ENCODE measurements at regions not wholly inside any gene's neighbourhood (a gene's known extent, or its start where the extent isn't known, plus 50 kb on each side); places are given as distances from the start of the nearest gene placed in this dataset.
"Not testable (repeated sequence)": the region's sequence is repeated elsewhere in the genome, so short reads cannot be mapped to it uniquely, and the experiment has no call there.

DNA sequence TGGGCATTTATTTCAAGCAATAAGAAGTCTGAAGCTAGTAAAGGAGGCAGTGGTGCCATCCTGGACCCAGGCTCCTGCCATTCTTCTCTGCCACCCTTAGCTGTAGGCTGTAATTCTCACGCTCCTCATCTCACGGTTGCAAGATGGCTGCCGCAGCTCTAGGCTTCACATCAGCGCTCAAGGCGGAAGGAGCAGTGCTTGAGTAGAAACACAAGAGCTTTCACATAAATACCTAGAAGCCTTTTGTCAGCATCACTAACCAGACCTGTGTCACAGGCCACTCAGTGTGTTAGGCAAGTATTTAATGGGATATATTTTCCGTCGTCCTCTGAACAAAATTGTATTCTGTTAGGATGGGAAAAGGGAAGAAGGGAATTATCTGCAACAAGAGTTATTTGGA lies 118.9 kb upstream of the KLF14 start:
- H3K36me3 ChIP-seq: peaks cover 0 to 44% (median 17%) of the 10 kb centered on the region in 4 donors
- no peaks in the 10 kb centered on the region for H3K27me3 ChIP-seq
- ATAC-seq (ENCODE audit: low FRiP score in 2 of 2) (no peak), DNase-seq (no peak)
- H3K9me3 ChIP-seq: peaks cover 9 to 16% (median 10%) of the 10 kb centered on the region in 4 donors
- no peak for TF ChIP-seq POLR2AphosphoS5 (IDR thresholded peaks at IDR 0.05)
- TF ChIP-seq POLR2A (IDR thresholded peaks at IDR 0.05): no peak
- no peak for TF ChIP-seq EP300 (IDR thresholded peaks at IDR 0.05)
- no peak for TF ChIP-seq CTCF (IDR thresholded peaks at IDR 0.05)
- H3K4me1 ChIP-seq: no peaks in the 10 kb centered on the region
- no peak overlapping the region for H3K4me3 ChIP-seq
- WGBS, 2 donors: 95% methylated on average over 7 of the region's 7 CpGs
- no peak overlapping the region for H3K27ac ChIP-seq

DNA sequence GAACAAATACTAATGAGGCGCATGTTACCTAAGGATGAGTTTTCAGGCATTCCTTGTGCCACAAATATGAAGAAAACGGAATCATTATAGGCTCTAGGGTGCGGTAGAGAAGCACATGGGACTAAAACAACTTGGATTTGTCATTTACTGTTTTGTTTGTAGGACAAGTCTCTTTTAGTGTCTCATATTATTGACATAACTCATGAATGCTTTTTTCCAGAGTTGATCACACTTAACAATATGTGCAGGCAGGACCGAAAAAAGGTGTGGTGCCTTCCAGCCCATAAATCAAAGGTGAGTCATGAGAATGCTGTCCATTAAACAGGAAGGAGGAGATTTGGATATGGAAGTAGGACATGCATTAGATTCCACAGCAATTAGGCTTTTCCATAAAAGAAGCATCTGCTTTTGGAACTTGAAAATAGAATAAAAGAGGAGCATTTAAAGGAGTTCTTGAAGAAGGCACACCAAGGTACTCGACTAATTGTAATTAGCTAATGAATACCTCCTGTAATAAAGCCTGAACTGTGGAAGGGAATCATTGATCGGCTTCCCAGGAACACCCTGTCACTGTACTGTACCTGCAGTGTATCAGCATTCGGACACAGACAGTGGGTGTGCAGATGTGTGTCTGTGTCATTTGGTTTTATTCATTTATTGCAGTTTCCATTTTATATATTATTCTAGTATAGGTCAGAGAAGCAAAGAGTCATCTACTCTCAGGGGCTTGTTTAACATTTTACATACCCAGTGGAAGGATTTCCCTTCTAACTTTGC lies 119.7 kb upstream of the KLF14 start:
- TF ChIP-seq EP300 (IDR thresholded peaks at IDR 0.05) (no peak), POLR2A (IDR thresholded peaks at IDR 0.05) (no peak), CTCF (IDR thresholded peaks at IDR 0.05) (no peak), POLR2AphosphoS5 (IDR thresholded peaks at IDR 0.05) (no peak)
- ATAC-seq (ENCODE audit: low FRiP score in 2 of 2): no peak
- WGBS, 2 donors: 90 to 96% methylated on average over 7 of the region's 7 CpGs

GRCh38 chr7:130854481-130854880 lies 120.5 kb upstream of the KLF14 start:
- H3K27ac ChIP-seq: no peak overlapping the region
- no peaks in the 10 kb centered on the region for H3K4me1 ChIP-seq
- H3K36me3 ChIP-seq: peaks cover 0 to 47% (median 17%) of the 10 kb centered on the region in 4 donors
- no peak for DNase-seq
- H3K27me3 ChIP-seq: no peaks in the 10 kb centered on the region
- 92 to 95% methylated on average over 1 of the region's 1 CpG for WGBS, 2 donors
- no peak overlapping the region for H3K4me3 ChIP-seq
- H3K9me3 ChIP-seq: peaks cover 9 to 24% (median 18%) of the 10 kb centered on the region in 4 donors
- TF ChIP-seq CTCF (IDR thresholded peaks at IDR 0.05): no peak
- no peak for TF ChIP-seq POLR2A (IDR thresholded peaks at IDR 0.05)
- TF ChIP-seq EP300 (IDR thresholded peaks at IDR 0.05): no peak
- no peak for TF ChIP-seq POLR2AphosphoS5 (IDR thresholded peaks at IDR 0.05)
- no peak for ATAC-seq (ENCODE audit: low FRiP score in 2 of 2)

More for the DNA sequence above, 119.7 kb upstream of the KLF14 start:
- no peak for DNase-seq
- Histone ChIP-seq H3K4me1 (no peaks in the 10 kb centered on the region), H3K4me3 (no peak overlapping the region), H3K27ac (no peak overlapping the region), H3K9me3 (peaks cover 9 to 24% (median 16%) of the 10 kb centered on the region in 4 donors), H3K36me3 (peaks cover 0 to 47% (median 17%) of the 10 kb centered on the region in 4 donors), H3K27me3 (no peaks in the 10 kb centered on the region)

DNA sequence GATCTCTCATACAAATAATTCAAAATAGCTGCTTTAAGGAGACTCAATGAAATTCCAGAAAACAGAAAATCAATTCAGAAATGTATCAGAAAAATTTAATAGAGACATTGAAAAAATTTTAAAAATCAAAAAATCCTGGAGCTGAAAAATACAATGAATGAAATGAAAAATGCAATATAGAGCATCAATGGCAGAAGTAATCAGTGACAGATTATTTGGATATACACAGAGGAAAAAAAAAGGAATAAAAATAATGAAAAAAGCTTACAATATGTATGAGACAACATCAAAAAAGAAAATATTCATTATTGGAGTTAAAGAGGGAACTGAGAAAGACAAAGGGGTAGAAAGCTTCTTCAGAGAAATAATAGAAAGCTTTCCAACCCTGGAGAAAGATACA lies 122.9 kb upstream of the KLF14 start:
- Histone ChIP-seq H3K9me3 (peaks cover 15 to 42% (median 26%) of the 10 kb centered on the region in 4 donors), H3K4me3 (no peak overlapping the region), H3K27ac (no peak overlapping the region), H3K27me3 (no peaks in the 10 kb centered on the region), H3K36me3 (peaks cover 4 to 68% (median 34%) of the 10 kb centered on the region in 4 donors), H3K4me1 (no peaks in the 10 kb centered on the region)
- TF ChIP-seq POLR2AphosphoS5 (IDR thresholded peaks at IDR 0.05) (no peak), EP300 (IDR thresholded peaks at IDR 0.05) (no peak), POLR2A (IDR thresholded peaks at IDR 0.05) (no peak), CTCF (IDR thresholded peaks at IDR 0.05) (no peak)
- DNase-seq (no peak), ATAC-seq (ENCODE audit: low FRiP score in 2 of 2) (no peak)

DNA sequence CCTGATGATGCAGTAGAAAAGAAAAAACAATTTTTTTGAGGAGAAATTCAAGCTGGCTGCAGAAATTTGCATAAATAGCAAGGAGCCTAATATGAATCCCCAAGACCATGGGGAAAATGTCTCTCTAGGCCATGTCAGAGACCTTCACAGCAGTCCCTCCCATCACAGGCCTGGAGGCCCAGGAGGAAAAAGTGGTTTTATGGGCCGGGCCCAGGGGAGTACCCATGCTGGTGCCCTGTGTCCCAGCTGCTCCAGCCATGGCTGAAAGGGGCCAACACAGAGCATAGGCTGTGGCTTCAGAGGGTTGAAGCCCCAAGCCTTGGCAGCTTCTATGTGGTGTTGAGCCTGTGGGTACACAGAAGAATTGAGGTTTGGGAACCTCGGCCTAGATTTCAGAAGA lies 126.8 kb upstream of the KLF14 start:
- not testable (repeated sequence) for H3K27me3 ChIP-seq; H3K27ac ChIP-seq; ATAC-seq (ENCODE audit: low FRiP score in 2 of 2); H3K4me3 ChIP-seq; H3K4me1 ChIP-seq; DNase-seq
- H3K9me3 ChIP-seq: peaks cover 15 to 42% (median 26%) of the 10 kb centered on the region in 4 donors
- H3K36me3 ChIP-seq: peaks cover 4 to 72% (median 39%) of the 10 kb centered on the region in 4 donors
- 88 to 90% methylated on average over 2 of the region's 2 CpGs for WGBS, 2 donors

Measured in upper lobe of left lung (tissue), 6 donors.